Activated CD4-positive, alpha-beta T cell treated with anti-CD3 and anti-CD28 coated beads, Interleukin-2, amount 50 U/mL, for 48 hours (primary cell): ENCODE measurements at regions not wholly inside any gene's neighbourhood (a gene's known extent, or its start where the extent isn't known, plus 50 kb on each side); places are given as distances from the start of the nearest gene placed in this dataset.
"Not testable (repeated sequence)": the region's sequence is repeated elsewhere in the genome, so short reads cannot be mapped to it uniquely, and the experiment has no call there.

Source experiments
- DNase-seq, 2 experiments: peaks; one replicate each; pipeline ENCODE4 v3.0.0-alpha.2; 2020

DNA sequence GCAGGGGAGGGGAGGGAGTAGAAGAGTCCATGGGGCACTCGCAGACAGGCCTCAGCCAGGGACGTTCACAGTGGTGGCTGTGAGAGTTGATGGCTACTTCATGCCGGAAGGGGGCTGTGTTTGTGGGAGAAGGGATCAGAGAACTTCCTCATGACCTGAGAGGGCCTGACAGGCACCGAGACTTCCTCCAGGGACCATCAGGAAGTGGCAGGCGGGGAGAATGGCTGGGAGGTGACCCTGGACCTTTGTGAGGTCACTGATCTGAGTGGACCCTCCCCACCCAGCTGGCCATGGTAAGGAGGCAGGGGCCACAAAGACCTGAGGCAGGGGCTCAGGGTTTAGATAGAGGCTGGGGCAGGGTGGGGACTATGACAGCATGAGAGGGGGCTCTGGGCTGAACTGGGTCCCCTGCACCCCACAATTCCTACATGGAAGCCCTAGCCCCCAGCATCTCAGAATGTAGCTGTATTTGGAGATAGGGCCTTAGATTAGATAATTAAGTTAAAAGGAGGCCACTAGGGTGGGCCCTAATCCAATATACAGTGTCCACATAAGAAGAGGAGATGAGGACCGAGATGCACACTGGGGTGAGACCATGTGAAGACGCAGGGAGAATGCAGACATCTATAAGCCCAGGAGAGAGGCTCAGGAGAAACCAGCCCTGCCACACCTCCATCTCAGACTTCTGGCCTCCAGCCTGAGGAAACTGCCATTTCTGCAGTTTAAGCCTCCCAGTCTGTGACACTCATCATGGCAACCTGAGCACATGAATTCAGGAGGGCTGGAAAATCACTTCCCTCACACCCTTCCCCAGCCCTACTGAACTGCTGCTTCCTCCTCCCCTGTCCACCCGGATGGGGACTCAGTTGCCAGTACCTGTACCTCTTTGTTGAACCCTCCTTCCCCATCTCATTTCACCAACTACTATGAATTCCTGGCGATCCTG is 273.9 kb upstream of the ZNF32 start:
- no peak for DNase-seq

DNA sequence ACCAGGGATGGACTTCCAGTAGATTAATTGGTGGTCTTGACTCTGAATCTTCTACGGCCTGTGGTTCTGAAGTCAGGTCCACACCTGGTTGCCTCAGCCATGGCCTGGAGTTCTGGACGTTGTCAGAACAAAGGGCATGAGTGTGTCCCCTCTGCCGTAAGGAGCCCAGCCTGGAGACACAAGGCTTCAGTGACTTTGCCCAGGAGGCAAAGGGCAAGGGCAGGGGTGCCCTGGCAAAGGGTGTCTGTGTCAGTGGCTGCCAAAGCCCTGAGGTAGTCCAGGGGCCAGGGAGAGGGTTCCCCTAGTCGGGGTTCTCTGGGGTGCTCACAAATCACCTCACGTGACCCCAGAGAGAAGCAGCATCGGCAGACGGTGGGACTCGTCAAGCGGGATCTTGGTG is 273.2 kb upstream of the ZNF32 start:
- no peak for DNase-seq

DNA sequence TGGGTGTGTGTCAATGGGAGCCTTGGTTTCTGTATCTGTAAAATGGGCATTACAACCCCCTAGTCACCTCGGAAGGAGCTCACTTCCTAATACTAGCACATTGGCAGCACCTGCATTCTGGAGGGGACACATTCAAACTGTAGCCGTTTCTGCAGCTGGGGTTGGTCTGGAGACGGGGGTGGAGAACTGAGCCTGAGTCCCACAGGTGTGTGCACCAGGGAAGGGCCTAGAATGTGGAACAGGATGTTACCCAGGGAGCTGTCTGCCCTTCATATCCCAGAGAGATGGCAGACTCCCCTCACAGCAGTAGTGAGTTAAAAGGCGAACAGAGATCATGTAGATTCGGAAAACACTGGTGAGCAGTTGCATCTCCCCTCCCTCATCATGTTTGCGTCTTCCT is 272.8 kb upstream of the ZNF32 start:
- no peak for DNase-seq

DNA sequence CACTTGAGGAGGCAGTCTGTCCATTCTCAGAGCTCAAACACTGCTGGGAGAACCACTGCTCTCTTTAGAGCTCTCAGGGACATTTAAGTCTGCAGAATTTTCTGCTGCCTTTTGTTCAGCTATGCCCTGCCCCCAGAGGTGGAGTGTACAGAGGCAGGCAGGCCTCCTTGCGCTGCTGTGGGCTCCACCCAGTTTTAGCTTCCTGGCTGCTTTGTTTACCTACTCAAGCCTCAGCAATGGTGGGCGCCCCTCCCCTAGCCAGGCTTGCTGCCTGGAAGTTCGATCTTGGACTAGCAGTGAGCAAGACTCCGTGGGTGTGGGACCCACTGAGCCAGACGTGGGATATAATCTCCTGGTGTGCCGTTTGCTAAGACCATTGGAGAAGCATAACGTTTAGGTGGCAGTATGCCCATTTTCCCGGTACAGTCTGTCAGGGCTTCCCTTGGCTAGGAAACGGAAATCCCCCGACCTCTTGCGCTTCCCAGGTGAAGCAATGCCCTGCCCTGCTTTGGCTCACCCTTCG is 271.6 kb upstream of the ZNF32 start:
- not testable (repeated sequence) for DNase-seq

DNA sequence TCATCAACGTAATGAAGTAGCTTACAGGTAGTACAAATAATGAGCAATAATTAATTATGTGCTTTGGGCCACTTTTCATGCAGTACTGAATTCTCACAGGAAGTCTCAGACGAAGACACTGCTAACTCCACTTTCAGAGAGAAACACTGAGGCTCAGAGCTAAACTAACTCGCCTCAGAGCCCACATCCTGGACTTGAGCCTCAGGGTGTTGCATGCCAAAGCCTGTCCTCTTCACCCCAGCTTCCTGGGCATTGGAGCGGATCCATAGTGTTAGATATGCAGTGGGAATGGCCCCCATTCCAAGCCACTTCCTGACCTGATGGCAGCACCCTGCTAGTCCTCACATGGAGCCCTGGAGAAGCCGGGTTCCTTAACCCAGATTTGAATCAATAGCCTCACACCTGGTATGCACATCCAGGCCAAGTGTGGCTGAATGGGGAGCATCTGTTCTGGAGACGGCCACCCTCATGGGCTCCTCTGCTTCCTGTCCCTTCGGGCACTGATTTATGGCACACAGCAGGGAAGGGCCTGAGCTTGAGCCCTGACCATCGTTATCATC is 265.1 kb upstream of the ZNF32 start:
- DNase-seq: no peak

DNA sequence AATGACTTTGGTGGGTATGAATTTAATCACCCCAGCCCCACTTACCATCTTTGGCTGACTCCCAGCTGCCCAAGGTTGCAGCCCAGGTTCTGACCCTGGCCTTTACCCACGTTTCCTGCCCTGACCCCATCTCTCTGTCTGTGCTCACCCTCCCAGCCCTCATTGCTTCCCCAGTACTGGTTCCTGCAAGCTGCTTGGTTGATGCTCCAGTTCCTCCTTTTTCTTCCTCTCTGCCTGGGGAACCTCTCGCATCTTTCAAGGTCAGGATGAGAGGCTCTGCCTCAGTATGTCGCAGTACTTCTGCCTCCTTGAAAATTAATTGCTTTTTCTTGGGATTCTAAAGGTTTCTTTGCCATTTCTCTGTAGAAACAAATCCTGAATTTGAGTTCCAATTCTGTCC is 263.8 kb upstream of the ZNF32 start:
- DNase-seq: no peak

DNA sequence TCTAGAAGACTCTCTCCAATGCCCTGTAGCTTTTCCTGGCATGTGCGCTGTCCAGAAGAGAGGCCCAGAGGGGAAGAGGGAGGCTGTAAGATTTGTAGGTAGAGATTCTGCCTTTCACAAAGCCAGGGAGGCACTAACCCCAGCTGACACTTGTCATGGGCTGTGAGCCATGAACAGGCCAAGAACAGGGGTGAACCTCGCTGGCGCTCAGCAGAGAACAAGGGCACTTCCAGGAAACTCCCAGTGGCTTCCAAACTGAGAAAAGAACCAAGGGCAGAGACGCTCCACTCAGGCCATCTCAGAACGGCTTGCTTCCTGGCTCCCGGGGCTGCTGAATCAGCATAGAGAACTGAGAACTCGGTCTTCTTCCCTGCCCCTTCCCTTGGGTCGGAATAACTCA is 257.8 kb upstream of the ZNF32 start:
- DNase-seq: no peak

DNA sequence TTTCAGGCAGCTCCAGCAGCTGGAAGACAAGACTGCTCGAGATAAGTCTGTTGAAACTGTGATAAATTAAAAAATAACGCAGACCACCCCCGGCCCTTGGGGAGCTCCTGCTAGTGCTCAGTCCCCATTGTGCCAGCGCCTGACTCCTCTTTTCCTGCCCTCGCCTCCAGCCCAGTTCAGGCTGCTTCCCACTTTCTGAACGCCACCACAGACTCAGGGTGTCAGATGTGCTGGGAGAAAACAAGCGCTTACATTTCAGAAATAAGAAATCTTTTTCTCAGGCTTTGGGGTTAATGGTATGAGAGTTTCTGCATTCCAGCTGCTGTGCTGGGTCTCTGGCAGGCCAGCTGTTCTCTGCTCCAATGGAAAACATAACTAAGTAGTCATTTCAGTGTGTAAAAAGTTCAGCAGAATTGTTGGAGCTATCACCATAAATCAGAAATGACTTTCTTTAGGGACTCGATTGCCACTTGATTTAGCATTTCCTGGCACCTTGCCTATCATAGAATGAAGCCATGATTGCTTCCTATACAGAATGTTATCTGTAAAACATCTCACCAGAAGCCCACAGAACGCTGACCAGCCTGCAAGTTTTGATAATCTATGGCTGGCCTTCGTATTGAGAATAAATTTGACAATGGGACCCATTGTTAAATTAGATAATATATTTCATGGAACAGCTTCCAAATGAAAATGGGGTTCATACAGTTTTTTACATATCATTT is 257.0 kb upstream of the ZNF32 start:
- DNase-seq: no peak

DNA sequence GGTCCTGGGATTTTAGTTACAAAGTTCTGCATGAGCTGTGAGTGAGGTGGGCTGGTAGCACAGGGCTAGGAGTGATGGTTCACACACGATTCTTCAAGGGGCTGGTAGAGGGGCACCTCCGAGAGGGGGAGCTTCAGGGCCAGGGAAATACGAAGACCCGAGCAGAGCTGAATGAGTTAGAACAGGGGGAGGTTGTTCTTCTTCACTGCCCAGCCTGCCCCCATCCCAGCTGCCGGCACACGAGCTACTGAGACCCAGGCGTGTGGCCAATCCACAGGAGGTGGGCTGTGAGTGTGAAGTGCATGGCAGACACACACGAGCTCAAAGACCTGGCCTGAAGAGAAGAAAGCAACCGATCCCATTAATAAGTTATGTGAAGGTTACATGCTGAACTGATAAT is 256.2 kb upstream of the ZNF32 start:
- no peak for DNase-seq

DNA sequence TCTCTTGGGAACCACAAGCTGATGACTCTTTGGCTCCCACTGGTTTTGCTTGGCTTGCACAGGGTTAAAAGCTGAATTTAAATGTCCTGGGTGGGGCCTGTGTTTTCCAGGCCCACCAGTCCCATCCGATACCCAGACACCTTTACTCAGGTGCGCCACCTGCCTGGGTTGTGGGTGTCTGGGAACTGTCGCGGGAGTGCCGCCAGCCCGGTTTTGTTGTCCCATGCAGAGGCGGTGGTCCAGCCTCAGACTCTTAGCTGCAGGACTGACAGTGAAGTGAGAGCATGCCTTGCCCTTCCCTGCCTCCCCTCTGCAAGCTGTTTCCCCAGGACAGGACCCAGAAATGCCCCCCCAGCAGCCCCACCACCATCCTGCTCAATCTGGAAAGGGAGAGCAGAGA is 255.6 kb upstream of the ZNF32 start:
- DNase-seq: no peak

DNA sequence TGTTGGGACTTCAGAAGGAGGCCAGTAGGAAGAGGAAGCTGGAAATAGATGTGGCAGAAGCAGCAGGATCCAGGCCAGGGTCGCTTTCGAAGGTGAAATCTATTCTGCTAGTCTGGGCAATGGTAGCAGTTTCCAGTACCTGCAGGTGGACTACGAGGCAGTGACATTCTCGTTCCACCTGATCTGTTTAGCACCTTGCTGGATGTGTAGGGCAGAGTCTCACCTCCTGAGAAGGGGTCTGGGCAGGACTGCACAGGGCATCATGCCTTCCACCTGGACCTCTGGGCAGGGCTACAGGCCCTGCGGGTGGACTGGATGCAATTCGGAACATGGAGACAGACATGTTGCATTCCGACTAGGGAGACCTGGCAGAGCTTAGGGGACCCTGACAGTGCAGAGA is 254.8 kb upstream of the ZNF32 start:
- no peak for DNase-seq

DNA sequence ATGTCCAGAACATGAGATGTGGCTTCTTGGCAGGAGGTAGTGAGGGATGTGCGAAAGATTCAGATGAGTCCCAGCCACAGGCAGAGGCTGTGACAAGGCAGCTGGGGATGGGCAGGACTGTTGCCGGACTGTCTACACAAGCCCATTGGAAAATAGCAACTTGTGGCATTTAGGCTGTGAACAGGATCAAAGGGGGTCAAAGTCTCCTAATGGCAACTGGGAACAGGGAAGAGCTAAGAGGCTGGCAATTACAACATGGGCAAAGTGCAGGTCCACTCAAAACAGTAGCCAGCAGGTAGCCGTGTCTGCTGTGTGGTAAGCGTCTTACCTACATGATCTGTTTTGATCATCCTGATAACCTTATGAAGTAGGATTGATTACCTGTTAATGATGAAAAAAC is 254.2 kb upstream of the ZNF32 start:
- no peak for DNase-seq

DNA sequence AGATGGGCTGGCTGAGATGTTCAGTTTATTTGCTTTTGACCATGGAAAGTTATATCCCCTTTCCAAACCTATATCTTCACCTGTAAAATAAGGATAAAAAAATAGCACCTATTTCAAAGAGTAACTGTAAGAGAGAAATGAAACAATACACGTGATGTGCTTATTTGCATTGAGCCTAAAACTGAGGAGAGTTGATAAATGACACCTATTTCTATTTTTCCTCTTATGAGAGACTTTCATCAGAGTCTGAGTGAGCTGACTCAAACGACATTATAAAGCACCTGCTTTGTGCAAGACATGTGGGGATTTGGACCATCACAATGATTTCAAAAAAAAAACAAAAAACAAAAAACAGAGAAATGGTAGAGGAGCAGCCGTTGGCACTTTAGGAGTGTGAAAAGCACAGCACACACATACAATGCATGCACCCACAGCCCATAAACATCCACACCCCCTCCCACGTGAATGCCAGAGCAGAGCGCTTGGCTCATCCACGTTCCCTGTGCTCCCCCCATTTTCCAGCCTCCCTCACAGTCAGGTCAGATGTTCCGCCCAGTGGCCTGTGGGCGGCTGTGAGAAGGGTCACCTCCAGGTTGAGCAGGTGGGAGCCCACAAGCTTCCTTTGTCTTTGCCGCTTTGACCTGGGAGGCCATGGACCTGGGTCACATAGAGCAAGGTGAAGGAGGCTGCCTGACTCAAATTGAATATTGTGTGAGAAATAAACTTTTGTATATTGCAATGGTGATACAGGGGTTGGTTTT is 253.2 kb upstream of the ZNF32 start:
- no peak for DNase-seq

DNA sequence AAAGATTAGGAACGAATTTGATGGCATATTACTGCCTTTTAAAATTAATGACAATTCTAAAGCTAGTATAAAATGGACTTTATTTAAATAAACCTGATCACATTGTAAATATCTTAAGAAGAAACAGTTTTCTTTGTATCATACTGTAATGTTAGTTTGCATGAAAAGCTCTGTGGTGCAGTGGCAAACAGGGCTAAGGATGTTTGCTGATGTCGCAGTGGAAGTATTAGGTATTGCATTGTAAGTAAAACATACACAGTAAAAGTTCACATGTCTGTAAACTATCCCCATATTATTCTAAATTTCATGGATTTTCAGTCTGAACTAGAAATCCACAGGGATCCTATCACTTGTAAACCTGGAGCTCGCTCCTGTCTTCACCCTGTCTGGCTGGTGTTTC is 252.6 kb upstream of the ZNF32 start:
- no peak for DNase-seq

DNA sequence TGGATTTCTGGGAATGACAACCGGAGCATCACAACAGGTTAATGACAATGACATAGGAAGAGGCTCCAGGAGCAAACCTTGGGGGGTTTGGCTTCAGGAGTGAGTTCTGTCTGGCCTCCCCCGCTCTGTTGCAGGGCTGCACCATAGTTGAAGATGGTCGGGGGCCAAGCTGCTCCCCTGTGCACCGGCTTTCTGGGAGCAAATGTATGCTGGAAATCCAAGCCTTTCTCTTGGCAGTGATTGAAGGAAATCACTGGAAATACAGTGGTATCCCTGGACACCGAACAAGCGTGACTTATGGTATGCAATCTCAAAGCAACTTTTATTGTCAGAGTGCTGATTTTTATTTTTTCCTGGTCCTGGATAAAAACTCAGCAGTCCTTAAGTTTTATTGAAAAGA is 251.9 kb upstream of the ZNF32 start:
- no peak for DNase-seq

DNA sequence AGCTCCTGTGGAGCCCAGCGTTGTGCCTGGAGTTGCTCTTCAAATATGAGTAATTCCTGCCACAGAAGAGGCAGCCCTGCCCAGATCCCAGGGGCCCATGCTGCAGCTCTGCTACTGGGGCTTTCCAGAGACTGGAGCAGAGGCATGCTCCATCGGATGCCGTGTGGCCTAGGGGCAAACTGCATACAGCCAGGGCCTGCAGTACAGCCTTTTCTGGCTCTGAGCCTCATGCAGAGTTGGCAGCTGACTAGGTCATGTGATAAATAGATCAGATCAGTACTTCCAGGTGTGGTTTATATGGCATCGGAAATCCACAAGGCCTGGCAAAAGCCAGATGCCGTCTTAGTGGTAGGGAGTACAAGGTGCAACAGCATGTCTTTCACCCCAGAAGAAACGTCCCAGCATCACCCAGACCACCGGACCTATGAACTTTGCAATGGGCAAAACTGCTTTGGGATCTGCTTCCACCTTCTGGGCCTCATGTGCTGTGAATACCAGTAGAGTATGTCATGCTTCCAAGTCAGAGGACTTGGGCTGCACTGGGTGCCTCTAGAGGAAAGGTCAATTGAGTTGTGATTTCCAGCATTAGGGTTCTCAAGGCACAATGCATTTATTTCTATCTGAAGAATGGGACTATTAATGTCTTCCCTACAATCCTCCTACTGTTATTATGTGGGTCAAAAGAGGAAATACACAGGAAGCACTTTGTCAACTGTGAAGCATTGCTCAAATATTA is 250.7 kb upstream of the ZNF32 start:
- no peak for DNase-seq

DNA sequence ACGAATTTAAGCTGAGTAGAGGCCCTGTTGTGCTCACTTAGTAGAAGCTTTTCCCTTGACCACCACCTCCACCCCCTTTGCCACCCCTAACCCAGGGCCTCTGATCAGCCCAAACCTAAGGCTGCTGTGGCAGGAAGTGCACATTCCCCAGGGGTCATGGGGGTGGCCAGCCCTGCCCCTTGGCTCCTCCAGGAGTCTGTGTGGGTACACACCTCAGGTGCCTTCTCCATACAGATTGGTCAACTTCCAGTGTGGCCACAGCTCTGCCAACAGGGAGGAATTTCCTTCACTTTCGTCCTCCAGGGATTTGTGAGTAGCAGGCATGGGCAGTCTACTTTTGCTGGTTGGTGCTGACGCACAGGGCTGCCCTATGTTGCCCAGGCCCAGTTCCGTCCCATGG is 249.9 kb upstream of the ZNF32 start:
- DNase-seq: no peak

DNA sequence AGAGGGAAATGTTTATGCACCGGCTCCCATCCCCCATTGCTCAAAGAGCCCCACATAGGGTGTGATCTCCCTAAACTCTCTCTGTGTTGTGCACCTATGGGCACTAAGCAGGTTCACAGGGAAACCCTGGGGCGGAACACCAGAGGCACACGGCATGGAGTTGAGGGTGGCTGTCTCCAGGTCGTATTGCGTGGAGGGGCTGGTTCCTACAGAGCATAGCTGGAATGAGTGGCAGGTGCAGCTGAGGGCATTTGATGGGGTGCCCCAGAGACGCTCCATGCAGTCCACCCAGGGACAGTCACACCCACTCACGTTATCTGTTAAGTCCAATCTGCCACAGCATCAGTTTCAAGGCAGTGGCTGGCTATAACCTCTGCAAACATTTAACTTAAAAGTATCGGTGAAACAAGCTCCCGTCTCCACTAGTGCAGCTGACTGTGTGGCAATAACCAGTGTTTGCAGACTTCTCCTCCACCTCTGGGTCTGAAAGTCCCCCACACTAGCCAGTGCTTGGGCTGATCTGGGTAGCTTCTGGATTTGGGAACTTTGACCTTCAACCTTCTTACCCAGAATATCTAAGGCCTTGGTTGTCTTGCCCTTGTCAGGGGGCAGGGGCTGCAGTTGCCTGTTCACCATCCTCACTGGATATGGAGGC is 249.2 kb upstream of the ZNF32 start:
- DNase-seq: no peak

DNA sequence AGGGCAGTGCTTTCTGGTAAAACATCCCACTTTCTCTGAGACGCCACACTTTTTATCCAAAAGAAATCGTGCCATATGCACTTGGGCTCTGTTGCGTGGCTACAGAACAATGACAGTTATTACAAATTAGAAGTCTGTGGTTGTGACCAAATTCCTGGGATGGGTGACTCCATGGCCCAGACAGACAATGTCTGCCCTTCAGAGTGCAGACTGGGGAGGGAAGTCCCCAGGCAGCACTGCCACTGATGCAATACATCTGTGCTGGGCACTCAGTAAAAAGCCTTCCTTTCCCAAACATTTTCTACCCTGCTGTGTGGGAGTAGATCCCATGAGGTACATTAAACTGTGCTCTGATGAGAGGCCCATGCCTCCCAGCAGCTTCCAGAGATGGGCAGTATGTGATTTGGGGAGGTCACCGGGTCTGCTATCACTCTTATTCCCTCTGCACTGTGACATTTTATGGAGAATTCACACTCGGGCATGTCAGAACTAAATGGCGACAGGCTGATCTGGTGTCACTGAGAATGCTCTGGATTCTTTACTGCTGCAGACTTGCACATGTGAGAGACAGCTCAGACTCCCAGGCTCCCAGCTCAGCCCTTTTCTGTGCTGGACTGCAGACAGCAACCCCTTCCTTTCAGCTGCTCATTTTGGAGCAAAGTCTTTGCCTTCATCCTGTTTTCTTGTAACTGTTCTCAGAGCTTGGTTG is 243.5 kb upstream of the ZNF32 start:
- no peak for DNase-seq

DNA sequence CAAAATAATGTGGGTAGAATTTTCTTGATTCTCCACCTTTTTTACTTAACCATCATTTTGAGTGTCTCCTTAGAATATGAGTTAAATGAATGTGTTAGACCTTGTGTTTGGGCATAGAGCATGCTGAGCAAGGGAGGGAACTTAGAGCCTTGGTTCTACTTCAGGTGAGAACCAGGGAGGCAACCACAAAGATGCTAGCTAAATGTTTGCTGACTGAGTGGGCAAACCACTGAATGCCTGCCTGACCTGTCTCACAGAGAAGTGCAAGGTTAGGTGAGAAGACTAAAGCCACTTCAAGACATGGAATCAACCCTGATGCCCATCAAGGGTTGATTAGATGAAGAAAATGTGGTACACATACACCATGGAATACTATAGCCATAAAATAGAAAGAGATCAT is 242.6 kb upstream of the ZNF32 start:
- DNase-seq: no peak

DNA sequence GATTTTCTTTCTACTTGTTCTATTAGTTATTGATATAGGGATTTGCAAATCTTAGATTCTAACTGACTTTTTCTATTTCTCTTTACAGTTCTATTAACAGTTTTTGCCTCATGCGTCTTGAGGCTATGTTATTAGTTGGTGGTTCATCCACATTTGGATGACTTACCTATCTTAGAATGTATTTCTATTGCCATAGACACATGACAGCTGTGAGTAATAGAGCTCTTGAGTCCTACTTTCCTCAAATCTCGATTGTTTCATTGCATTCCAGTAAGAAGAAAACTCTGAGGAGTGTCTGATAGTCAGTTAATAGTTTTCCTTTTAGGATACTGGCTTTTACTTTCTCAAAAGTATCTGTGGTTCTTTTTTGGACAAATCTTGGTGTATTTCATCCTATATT is 241.4 kb upstream of the ZNF32 start:
- DNase-seq: no peak
